ENCODE measurements at regions not wholly inside any gene's neighbourhood (a gene's known extent, or its start where the extent isn't known, plus 50 kb on each side); places are given as distances from the start of the nearest gene placed in this dataset.
A peak's percentile ranks its signal among the peaks of the same experiment; 100 is the strongest.
"Not testable (repeated sequence)": the region's sequence is repeated elsewhere in the genome, so short reads cannot be mapped to it uniquely, and the experiment has no call there.

DNA sequence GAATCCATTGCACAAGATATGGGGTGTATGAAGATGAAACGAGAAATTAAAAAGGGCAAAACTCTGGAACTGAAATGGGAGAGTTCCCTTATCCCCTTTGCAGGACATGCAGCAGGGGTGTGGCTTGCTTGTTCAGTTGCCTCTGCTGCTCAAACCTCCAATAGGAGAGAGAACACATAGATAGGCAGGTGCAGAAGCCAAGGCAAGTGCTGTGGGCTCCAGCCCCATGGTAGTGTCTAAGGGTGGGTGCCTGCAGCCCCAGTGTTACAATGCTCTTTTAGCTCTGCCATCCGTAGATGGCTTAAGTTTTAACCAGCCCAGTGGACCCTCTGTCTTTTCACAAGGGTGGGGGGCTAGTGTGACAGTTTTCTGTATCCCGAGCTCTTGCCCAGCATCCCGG lies 69.7 kb downstream of the CMAS start:
- no peak for DNase-seq (ENCODE audit: low read depth)

DNA sequence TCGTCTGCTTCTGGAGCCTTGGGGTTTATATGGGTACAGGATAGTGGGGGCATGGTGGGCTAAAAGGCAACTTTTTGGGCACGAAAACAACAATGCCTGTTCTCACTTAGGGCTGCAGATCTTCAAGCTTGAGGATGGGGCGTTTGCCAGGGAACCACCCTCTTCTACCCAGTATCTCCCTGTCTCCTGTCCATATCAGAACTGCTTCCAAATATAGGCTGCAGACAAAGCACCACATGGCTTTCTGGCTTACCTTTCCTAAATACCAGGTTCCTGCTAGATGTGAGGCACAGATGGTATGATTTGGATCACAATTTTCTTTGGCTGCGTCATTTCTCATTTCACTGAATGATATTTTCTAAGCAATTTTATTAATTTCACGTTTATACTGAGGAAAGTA lies 70.4 kb downstream of the CMAS start:
- DNase-seq (ENCODE audit: low read depth) = no peak

DNA sequence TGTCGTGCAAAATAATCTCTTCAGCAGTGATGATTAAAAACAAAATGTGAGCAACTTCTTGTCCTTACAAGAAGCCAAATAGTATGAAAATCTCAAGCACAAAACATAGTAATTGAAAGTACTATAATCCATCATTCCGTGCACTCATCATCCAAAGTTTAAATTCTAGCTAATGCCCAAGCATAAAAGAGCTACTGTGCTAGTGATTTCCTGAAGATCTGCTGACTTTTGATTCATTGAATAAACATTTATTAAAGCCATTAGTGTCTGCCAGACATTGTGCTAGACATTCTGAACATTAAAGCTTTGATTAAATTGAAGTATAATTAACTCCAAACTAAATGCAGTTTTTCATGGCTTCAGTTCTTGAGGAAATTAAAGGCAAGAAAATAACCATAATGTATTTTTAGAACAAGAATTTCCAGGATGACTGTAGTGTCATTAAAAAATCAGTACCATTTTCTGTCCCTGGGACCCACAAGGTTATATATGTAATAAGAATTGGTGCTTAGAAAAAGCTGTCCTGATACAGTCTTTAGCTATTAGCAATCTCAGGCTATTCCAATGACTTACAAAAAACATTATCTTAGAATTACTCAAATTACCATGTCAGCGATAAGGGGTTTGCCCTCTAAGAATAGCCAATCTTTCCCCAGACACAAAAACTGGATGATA lies 71.7 kb downstream of the CMAS start:
- DNase-seq (ENCODE audit: low read depth) = no peak

DNA sequence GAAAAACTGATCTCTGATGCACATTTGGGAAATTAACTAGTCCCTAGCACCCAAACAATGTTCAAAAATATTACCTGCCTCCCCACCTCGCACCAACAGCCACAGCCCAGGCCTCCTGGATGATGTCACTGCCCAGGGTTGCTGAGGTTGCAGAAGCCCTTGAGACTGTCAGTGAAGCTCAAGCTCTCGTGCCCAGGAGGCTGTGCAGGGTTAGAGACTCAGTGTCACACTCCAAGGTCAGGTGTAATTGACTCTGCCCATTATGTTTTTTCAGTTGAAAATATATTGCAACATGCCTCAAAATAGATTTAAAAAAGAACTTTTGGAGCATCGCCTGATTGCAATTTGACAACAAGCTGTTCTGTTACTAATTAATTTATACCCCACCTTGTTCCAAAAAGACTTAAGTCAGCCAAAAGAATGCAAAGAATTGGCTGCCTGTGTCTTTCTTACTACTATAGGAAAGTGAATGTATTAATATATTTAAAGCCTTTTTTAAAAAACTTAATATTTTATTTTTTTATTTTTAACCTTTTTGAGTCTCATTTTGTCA lies 72.3 kb downstream of the CMAS start:
- no peak for DNase-seq (ENCODE audit: low read depth)

DNA sequence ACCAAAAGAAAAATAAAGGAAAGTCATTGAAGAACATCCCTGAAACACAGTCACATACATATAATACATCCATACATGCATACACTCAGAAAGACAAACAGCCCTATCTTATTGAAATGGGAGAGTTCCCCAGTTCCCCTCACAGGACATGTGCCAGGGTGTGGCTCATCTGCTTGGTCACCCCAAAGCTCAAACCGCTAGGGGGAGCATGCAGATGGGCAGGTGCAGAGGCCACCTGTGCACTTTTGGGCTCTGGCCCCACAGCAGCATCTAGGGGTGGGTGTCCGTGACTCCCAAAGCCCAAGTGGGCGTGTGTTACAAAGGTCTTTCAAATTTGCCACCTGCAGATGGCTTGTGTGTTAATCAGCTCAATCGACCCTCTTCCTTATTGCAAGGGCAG lies 75.2 kb downstream of the CMAS start:
- no peak for DNase-seq (ENCODE audit: low read depth)

DNA sequence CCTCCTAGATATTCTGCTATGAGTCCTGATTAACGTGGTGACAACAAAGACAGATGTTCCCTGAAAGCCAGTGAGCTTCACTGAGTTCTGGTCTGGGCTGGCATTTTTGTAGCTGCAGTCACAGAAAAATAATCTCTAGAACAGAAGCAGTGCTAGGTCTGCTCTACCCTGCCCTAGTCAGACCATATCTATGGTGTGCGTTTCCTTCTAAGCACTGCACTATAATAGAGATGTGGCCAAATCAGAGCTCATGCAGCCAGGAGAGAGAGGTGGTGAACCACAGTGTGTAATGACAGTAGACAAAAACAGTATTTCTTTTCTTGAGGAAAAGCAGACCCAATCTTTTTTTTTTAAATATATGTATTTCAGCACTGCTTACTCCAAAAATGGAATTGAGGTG lies 76.3 kb downstream of the CMAS start:
- no peak for DNase-seq (ENCODE audit: low read depth)

DNA sequence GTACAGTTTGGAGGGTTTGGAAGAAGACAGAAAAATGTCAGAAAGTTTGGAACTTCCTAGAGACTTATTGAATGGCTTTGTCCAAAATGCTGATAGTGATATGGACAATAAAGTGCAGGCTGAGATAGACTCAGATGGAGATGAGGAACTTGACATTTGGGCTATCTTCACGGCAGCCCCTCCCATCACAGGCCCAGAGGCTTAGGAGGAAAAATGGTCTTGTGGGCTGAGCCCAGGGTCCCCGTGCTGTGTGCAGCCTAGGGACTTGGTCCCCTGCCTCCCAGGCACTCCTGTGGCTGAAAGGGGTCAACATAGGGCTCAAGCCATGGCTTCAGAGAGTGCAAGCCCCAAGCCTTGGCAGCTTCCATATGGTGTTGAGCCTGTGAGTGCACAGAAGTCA lies 79.0 kb downstream of the CMAS start:
- no peak for DNase-seq (ENCODE audit: low read depth)

DNA sequence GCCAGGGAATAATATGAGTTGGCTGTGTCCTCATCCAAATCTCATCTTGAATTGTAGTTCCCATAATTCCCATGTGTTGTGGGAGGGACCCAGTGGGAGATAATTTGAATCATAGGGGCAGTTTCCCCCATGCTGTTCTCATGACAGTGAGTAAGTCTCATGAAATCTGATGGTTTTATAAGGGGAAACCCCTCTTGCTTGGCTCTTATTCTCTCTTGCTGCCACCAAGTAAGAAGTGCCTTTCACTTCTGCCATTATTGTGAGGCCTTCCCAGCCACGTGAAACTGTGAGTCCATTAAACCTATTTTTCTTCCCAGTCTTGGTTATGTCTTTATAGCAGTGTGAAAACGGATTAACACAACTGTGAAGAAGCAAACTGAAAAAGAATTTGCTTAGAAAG lies 80.1 kb downstream of the CMAS start:
- not testable (repeated sequence) for DNase-seq (ENCODE audit: low read depth)

DNA sequence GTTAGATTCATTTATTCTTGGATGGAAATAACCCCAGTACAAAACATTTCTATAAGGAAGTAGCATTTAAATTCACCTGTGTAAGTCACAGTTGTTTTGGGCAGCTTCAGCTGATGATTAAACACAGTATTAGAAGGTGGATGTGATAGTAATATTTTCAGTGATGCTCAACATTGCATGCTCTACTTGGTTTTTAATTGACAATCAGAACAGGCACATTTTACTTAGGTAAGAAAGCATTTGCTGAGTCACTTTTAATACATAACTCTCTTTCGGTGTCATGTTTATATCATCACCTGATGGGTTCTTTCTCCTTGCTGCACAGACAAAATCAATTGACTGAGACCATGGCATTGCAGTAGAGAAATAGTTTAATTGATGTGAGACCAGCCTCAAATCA lies 80.7 kb downstream of the CMAS start:
- no peak for DNase-seq (ENCODE audit: low read depth)

DNA sequence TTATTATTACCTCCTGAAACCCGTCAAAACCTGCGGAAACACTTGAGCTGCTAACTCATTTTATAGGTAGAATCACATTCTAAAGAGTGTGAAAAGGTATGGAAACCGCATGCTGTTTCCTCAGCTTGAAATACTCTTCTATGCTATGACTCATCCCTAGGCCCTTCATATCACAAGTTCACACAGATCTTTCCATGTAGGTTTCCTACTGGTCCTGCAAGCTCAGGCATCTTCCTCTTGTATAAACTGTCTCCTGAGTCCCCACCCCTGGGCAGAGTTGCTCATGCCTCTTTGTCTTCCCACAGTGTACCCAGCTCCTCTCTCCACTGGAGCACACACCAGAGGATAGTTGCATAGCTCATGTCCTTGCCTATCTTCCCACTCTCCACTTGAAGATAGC lies 84.7 kb downstream of the CMAS start:
- peak; percentile 56 for DNase-seq (ENCODE audit: low read depth)

DNA sequence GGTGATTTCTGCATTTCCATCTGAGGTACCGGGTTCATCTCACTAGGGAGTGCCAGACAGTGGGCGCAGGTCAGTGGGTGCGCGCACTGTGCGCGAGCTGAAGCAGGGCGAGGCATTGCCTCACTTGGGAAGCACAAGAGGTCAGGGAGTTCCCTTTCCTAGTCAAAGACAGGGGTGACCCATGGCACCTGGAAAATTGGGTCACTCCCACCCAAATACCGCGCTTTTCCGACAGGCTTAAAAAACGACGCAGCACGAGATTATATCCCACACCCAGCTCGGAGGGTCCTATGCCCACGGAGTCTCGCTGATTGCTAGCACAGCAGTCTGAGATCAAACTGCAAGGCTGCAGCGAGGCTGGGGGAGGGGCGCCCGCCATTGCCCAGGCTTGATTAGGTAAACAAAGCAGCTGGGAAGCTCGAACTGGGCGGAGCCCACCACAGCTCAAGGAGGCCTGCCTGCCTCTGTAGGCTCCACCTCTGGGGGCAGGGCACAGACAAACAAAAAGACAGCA lies 90.6 kb downstream of the CMAS start:
- not testable (repeated sequence) for DNase-seq (ENCODE audit: low read depth)

Data from HT1080 (cell line).